ENCODE measurements at regions not wholly inside any gene's neighbourhood (a gene's known extent, or its start where the extent isn't known, plus 50 kb on each side); places are given as distances from the start of the nearest gene placed in this dataset.

DNA sequence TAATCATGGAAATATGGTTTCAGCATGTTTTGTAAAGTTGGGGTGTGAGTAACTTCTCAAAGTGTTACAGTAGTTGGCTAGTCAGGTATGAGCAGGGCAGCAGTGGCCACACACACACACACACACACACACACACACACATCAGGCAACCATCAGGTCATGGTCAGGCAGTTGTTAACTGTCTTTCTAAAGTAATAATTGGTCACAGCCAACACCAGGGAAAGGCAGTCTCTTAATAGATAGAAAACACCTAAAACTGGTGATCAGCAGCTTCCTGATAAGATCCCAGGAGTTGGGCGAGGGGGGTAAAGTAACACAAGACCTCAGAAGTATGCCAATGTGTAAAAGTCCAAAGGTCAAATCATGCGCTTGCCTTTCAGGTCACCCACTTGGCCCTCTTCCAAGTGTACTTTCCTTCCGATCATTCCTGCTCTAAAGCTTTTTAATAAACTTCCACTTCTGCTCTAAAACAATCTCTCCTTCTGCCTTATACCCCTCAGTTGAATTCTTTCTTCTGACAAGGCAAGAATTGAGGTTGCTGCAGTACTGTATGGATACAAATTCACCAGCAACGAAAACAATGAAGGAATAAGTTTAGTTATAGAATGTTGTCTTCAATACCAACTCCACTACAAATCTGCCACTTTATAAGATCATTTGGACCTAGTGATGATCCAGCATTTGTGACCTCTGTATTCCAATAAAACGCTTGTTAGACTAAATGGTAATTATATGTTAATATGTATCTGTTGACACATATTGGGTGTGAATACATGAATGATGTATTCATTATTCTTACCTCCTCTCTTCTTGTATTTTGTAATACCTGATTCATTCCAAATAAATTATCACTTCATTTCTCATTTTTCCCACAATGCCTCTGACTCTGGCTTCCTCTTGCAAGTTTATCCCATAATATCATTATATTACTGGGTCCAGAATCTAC lies 254.3 kb downstream of the METTL4 start:
- DNase-seq, result no peak
- Histone ChIP-seq H3K36me3 (ENCODE audit: low read depth) (no peaks in the 10 kb centered on the region), H4K20me1 (ENCODE audit: insufficient read depth) (no peaks in the 10 kb centered on the region), H3K9ac (no peak overlapping the region), H3K79me2 (ENCODE audit: insufficient read depth) (no peaks in the 10 kb centered on the region), H2AFZ (no peak overlapping the region), H3K9me3 (ENCODE audit: low read depth) (no peaks in the 10 kb centered on the region), H3K9me2 (ENCODE audit: insufficient read depth) (no peaks in the 10 kb centered on the region), H3K4me2 (ENCODE audit: unreplicated experiment) (no peak overlapping the region), H3K4me3 (no peak overlapping the region), H3K27me3 (replicated peaks; ENCODE audit: insufficient read depth) (peaks cover 13% of the 10 kb centered on the region), H3K4me1 (ENCODE audit: insufficient read depth) (no peaks in the 10 kb centered on the region), H3K27ac (no peak overlapping the region), H3F3A (ENCODE audit: insufficient read depth) (no peaks in the 10 kb centered on the region)
- no peak for TF ChIP-seq EZH2 (IDR thresholded peaks at IDR 0.05; ENCODE audit: insufficient read depth, poor library complexity, severe bottlenecking)
- TF ChIP-seq EZH2phosphoT487 (IDR thresholded peaks at IDR 0.05; ENCODE audit: insufficient read depth, low read depth), result no peak
- WGBS, 2 experiments (ENCODE audit: low coverage in 1 of 2, low lambda C conversion rate in 2 of 2, missing lambda C conversion rate in 2 of 2), result 29 to 35% methylated on average over 5 of the region's 5 CpGs
- in situ Hi-C loops (cut with MboI), result no loop called here

DNA sequence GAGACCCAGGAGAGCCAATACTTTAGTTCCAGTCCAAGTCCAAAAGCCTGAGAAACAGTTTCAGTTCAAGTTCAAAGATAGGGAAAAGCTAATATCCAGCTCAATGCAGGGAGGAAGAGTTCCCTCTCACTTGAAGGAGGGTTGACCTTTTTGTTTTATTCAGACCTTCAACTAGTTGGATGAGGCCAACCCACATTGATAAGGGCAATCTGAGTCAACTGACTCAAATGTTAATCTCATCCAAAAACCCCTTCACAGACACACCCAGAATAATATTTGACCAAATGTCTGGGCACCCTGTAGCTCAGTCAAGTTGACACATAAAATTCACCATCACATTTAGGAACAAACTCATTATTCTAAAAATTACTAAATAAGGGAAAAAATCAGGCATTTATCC lies 246.8 kb downstream of the METTL4 start:
- no peak overlapping the region for H3K9ac ChIP-seq
- no peak overlapping the region for H3K4me2 ChIP-seq (ENCODE audit: unreplicated experiment)
- no peak overlapping the region for H3K4me3 ChIP-seq
- no peaks in the 10 kb centered on the region for H3K9me2 ChIP-seq (ENCODE audit: insufficient read depth)
- TF ChIP-seq EZH2phosphoT487 (IDR thresholded peaks at IDR 0.05; ENCODE audit: insufficient read depth, low read depth) (no peak), EZH2 (IDR thresholded peaks at IDR 0.05; ENCODE audit: insufficient read depth, poor library complexity, severe bottlenecking) (no peak)
- H2AFZ ChIP-seq, result no peak overlapping the region
- H3F3A ChIP-seq (ENCODE audit: insufficient read depth), result no peaks in the 10 kb centered on the region
- no peaks in the 10 kb centered on the region for H3K9me3 ChIP-seq (ENCODE audit: low read depth)
- no peaks in the 10 kb centered on the region for H4K20me1 ChIP-seq (ENCODE audit: insufficient read depth)
- in situ Hi-C loops (cut with MboI), result no loop called here
- H3K27me3 ChIP-seq (replicated peaks; ENCODE audit: insufficient read depth), result peaks cover 22% of the 10 kb centered on the region
- no peaks in the 10 kb centered on the region for H3K36me3 ChIP-seq (ENCODE audit: low read depth)
- no peaks in the 10 kb centered on the region for H3K4me1 ChIP-seq (ENCODE audit: insufficient read depth)
- no peak for DNase-seq
- no peak overlapping the region for H3K27ac ChIP-seq
- no peaks in the 10 kb centered on the region for H3K79me2 ChIP-seq (ENCODE audit: insufficient read depth)

DNA sequence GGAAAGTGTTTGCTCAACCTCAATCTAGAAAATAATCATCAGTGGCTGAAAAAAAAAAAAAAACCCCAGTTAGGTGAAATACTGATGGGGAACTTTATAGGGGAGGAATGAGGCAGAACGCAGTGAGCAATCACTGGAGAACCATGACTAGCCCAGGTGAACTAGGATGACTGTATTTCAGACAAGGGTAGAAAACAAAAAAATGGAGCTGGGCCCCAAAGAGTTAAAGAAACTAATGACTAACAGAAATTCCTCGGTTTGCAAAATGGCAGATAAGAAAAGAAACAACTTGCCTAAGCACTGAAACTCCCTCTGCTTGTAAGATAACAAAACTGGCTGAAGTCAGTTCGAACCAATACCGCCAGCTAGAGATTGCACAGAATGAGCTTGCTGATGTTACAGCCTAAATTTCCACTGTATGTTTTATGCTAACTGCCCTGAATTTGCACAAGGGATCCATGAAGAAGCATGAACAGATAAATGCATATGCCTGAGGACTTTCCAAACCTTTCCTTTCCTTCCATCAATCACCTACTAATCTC lies 245.9 kb downstream of the METTL4 start:
- WGBS, 2 experiments (ENCODE audit: low coverage in 1 of 2, low lambda C conversion rate in 2 of 2, missing lambda C conversion rate in 2 of 2), result 35 to 40% methylated on average over 4 of the region's 4 CpGs
- H3F3A ChIP-seq (ENCODE audit: insufficient read depth), result no peaks in the 10 kb centered on the region
- TF ChIP-seq EZH2 (IDR thresholded peaks at IDR 0.05; ENCODE audit: insufficient read depth, poor library complexity, severe bottlenecking) (no peak), EZH2phosphoT487 (IDR thresholded peaks at IDR 0.05; ENCODE audit: insufficient read depth, low read depth) (no peak)
- no peak for DNase-seq
- H3K79me2 ChIP-seq (ENCODE audit: insufficient read depth), result no peaks in the 10 kb centered on the region
- no peaks in the 10 kb centered on the region for H3K36me3 ChIP-seq (ENCODE audit: low read depth)
- H3K9ac ChIP-seq, result no peak overlapping the region
- no peaks in the 10 kb centered on the region for H4K20me1 ChIP-seq (ENCODE audit: insufficient read depth)
- H3K9me3 ChIP-seq (ENCODE audit: low read depth), result no peaks in the 10 kb centered on the region
- no peaks in the 10 kb centered on the region for H3K9me2 ChIP-seq (ENCODE audit: insufficient read depth)
- H2AFZ ChIP-seq, result no peak overlapping the region
- H3K4me3 ChIP-seq, result no peak overlapping the region
- peaks cover 22% of the 10 kb centered on the region for H3K27me3 ChIP-seq (replicated peaks; ENCODE audit: insufficient read depth)
- no peak overlapping the region for H3K27ac ChIP-seq
- no peaks in the 10 kb centered on the region for H3K4me1 ChIP-seq (ENCODE audit: insufficient read depth)
- no peak overlapping the region for H3K4me2 ChIP-seq (ENCODE audit: unreplicated experiment)
- in situ Hi-C loops (cut with MboI), result no loop called here

DNA sequence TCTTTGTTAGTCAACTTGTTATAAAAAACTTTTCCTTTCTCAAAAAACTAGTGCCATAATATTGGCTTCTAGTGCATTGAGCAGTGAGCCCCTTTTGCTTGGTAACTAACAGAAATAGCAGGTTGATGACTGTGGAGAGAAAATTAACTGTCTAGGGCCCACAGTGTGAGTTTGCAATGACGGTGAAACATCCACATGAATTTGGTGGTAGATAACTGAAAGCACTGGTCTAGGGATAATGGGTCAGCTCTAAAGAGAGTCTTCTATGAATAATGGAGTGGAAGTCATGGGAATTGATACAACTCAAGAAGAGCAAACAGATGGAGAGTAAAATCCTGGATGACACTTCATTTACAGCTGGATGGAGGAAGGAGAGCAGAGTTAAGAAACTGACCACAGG lies 245.4 kb downstream of the METTL4 start:
- Histone ChIP-seq H3K9me2 (ENCODE audit: insufficient read depth) (no peaks in the 10 kb centered on the region), H2AFZ (no peak overlapping the region)
- in situ Hi-C loops (cut with MboI), result no loop called here

More for the DNA sequence above, 245.4 kb downstream of the METTL4 start:
- H3K4me2 ChIP-seq (ENCODE audit: unreplicated experiment), result no peak overlapping the region
- H3K27me3 ChIP-seq (replicated peaks; ENCODE audit: insufficient read depth), result peaks cover 28% of the 10 kb centered on the region
- no peak overlapping the region for H3K27ac ChIP-seq
- no peak overlapping the region for H3K4me3 ChIP-seq
- H3K4me1 ChIP-seq (ENCODE audit: insufficient read depth), result no peaks in the 10 kb centered on the region
- H3F3A ChIP-seq (ENCODE audit: insufficient read depth), result no peaks in the 10 kb centered on the region
- H3K79me2 ChIP-seq (ENCODE audit: insufficient read depth), result no peaks in the 10 kb centered on the region
- TF ChIP-seq EZH2phosphoT487 (IDR thresholded peaks at IDR 0.05; ENCODE audit: insufficient read depth, low read depth), result no peak
- no peak for TF ChIP-seq EZH2 (IDR thresholded peaks at IDR 0.05; ENCODE audit: insufficient read depth, poor library complexity, severe bottlenecking)
- no peak overlapping the region for H3K9ac ChIP-seq
- H3K36me3 ChIP-seq (ENCODE audit: low read depth), result no peaks in the 10 kb centered on the region
- no peaks in the 10 kb centered on the region for H3K9me3 ChIP-seq (ENCODE audit: low read depth)
- no peak for DNase-seq
- WGBS, 2 experiments (ENCODE audit: low coverage in 1 of 2, low lambda C conversion rate in 2 of 2, missing lambda C conversion rate in 2 of 2), result 19 to 21% methylated on average over 1 of the region's 1 CpG
- no peaks in the 10 kb centered on the region for H4K20me1 ChIP-seq (ENCODE audit: insufficient read depth)
